Stimulated activated CD8-positive, alpha-beta memory T cell treated with anti-CD3 and anti-CD28 coated beads, Interleukin-4, amount 100 ng/mL, for 48 hours (primary cell): ENCODE measurements at regions not wholly inside any gene's neighbourhood (a gene's known extent, or its start where the extent isn't known, plus 50 kb on each side); places are given as distances from the start of the nearest gene placed in this dataset.

Source experiments
- DNase-seq: peaks from one replicate; pipeline ENCODE4 v3.0.0-alpha.2; 2020

- DNase-seq: no peak
These were observed 50.8 kb upstream of the TSHZ2 start for GRCh38 chr20:52921340-52921739.

GRCh38 chr20:52918311-52918710 is 53.8 kb upstream of the TSHZ2 start:
- no peak for DNase-seq

GRCh38 chr20:52915564-52915963 is 56.6 kb upstream of the TSHZ2 start:
- DNase-seq: no peak

- DNase-seq: no peak
These were observed 57.3 kb upstream of the TSHZ2 start for GRCh38 chr20:52914870-52915269.

GRCh38 chr20:52913650-52914387 is 58.3 kb upstream of the TSHZ2 start:
- DNase-seq: no peak

GRCh38 chr20:52905241-52905994 is 66.7 kb upstream of the TSHZ2 start:
- no peak for DNase-seq

GRCh38 chr20:52904837-52905236 is 67.3 kb upstream of the TSHZ2 start:
- DNase-seq: no peak

- DNase-seq: no peak
These were observed 73.0 kb upstream of the TSHZ2 start for GRCh38 chr20:52899041-52899608.

- no peak for DNase-seq
These were observed 75.8 kb upstream of the TSHZ2 start for GRCh38 chr20:52896348-52896747.

- DNase-seq: no peak
These were observed 76.5 kb upstream of the TSHZ2 start for GRCh38 chr20:52895701-52896100.

GRCh38 chr20:52895235-52895634 is 76.9 kb upstream of the TSHZ2 start:
- DNase-seq: no peak

- DNase-seq: no peak
These were observed 78.7 kb upstream of the TSHZ2 start for GRCh38 chr20:52893498-52893897.

- no peak for DNase-seq
These were observed 80.1 kb upstream of the TSHZ2 start for GRCh38 chr20:52892023-52892422.

GRCh38 chr20:52890130-52890529 is 82.0 kb upstream of the TSHZ2 start:
- DNase-seq: no peak

GRCh38 chr20:52889225-52889624 is 82.9 kb upstream of the TSHZ2 start:
- DNase-seq: no peak

GRCh38 chr20:52888096-52888495 is 84.1 kb upstream of the TSHZ2 start:
- DNase-seq: no peak

- DNase-seq: no peak
These were observed 91.2 kb upstream of the TSHZ2 start for GRCh38 chr20:52880997-52881396.

GRCh38 chr20:52880259-52880658 is 91.9 kb upstream of the TSHZ2 start:
- no peak for DNase-seq

- DNase-seq: no peak
These were observed 97.9 kb upstream of the TSHZ2 start for GRCh38 chr20:52874241-52874640.

- DNase-seq: no peak
These were observed 102.3 kb upstream of the TSHZ2 start for GRCh38 chr20:52869698-52870501.

GRCh38 chr20:52869276-52869675 is 102.9 kb upstream of the TSHZ2 start:
- DNase-seq: no peak

GRCh38 chr20:52867305-52867704 is 104.9 kb upstream of the TSHZ2 start:
- DNase-seq: no peak

- no peak for DNase-seq
These were observed 107.1 kb upstream of the TSHZ2 start for GRCh38 chr20:52864916-52865605.
